ENCODE measurements at regions not wholly inside any gene's neighbourhood (a gene's known extent, or its start where the extent isn't known, plus 50 kb on each side); places are given as distances from the start of the nearest gene placed in this dataset.

- TF ChIP-seq, protein P1, sequence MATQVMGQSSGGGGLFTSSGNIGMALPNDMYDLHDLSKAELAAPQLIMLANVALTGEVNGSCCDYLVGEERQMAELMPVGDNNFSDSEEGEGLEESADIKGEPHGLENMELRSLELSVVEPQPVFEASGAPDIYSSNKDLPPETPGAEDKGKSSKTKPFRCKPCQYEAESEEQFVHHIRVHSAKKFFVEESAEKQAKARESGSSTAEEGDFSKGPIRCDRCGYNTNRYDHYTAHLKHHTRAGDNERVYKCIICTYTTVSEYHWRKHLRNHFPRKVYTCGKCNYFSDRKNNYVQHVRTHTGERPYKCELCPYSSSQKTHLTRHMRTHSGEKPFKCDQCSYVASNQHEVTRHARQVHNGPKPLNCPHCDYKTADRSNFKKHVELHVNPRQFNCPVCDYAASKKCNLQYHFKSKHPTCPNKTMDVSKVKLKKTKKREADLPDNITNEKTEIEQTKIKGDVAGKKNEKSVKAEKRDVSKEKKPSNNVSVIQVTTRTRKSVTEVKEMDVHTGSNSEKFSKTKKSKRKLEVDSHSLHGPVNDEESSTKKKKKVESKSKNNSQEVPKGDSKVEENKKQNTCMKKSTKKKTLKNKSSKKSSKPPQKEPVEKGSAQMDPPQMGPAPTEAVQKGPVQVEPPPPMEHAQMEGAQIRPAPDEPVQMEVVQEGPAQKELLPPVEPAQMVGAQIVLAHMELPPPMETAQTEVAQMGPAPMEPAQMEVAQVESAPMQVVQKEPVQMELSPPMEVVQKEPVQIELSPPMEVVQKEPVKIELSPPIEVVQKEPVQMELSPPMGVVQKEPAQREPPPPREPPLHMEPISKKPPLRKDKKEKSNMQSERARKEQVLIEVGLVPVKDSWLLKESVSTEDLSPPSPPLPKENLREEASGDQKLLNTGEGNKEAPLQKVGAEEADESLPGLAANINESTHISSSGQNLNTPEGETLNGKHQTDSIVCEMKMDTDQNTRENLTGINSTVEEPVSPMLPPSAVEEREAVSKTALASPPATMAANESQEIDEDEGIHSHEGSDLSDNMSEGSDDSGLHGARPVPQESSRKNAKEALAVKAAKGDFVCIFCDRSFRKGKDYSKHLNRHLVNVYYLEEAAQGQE (IDR thresholded peaks at IDR 0.05): no peak
- TF ChIP-seq KDM5A (IDR thresholded peaks at IDR 0.05): no peak
Measured at GRCh38 chr16:77650761-77651160, 71.6 kb upstream of the NUDT7 start (continued).

- FAIRE-seq: no peak
- no peak for DNase-seq (ENCODE audit: low read depth in 1 of 2, low spot score in 1 of 2)
- POLR2A ChIA-PET: no interaction called here
- TF ChIP-seq ZSCAN20 (CRISPR knock-in tag; IDR thresholded peaks at IDR 0.05) (no peak), HEYL (CRISPR knock-in tag; IDR thresholded peaks at IDR 0.05) (no peak), BHLHE40 (IDR thresholded peaks at IDR 0.05; ENCODE audit: low read depth, low read length) (no peak), RNF2 (IDR thresholded peaks at IDR 0.05; ENCODE audit: borderline replicate concordance, low read depth) (no peak), HOXB5 (CRISPR knock-in tag; IDR thresholded peaks at IDR 0.05) (no peak), EHF (CRISPR knock-in tag; IDR thresholded peaks at IDR 0.05) (no peak)
- Histone ChIP-seq H3K9me3 (no peaks in the 10 kb centered on the region), H3K27ac (no peak overlapping the region), H3K4me2 (no peak overlapping the region), H3K4me3 (no peak overlapping the region), H3K4me1 (no peaks in the 10 kb centered on the region)
- WGBS (ENCODE audit: missing lambda C conversion rate): 60% methylated on average over 4 of the region's 4 CpGs
- ATAC-seq: no peak
- CTCF ChIA-PET: interaction anchor here (1.3 to 1.4 kb wide), 2 partner anchors 9 to 68 kb away, joined by 3 to 4 read pairs; no protein-coding TSS in a partner anchor
Measured at GRCh38 chr16:77652399-77652798, 69.9 kb upstream of the NUDT7 start.

- TF ChIP-seq POLR2A (IDR thresholded peaks at IDR 0.05; ENCODE audit: low read length) (no peak), KDM1A (IDR thresholded peaks at IDR 0.05; ENCODE audit: low read depth) (no peak), CEBPB (IDR thresholded peaks at IDR 0.05) (peak in 1 of 2 experiments; percentile 7; a peak in 1 of 4 replicates), NFE2L2 (conservative IDR thresholded peaks at IDR 0.05; ENCODE audit: low read length) (peak; percentile 76), MAFK (IDR thresholded peaks at IDR 0.05; ENCODE audit: partially characterized antibody) (peak; percentile 99), HOXB13 (CRISPR knock-in tag; IDR thresholded peaks at IDR 0.05; ENCODE audit: low read depth) (no peak), HOXB5 (CRISPR knock-in tag; IDR thresholded peaks at IDR 0.05) (no peak)
- FAIRE-seq (no peak), DNase-seq (ENCODE audit: low read depth in 1 of 2, low spot score in 1 of 2) (peak in 1 of 2 experiments; percentile 66), ATAC-seq (peak in 1 of 2 experiments; percentile 60; a peak in 2 of 6 replicates)
- Histone ChIP-seq H3K4me2 (no peak overlapping the region), H3K4me1 (no peaks in the 10 kb centered on the region), H3K9me3 (no peaks in the 10 kb centered on the region), H3K27ac (no peak overlapping the region), H3K4me3 (no peak overlapping the region)
- CTCF ChIA-PET: interaction anchor here (1.6 to 6.7 kb wide), 4 partner anchors 18 to 315 kb away, joined by 3 to 84 read pairs (median 4); no protein-coding TSS in a partner anchor
- POLR2A ChIA-PET: no interaction called here
- 82% methylated on average over 6 of the region's 6 CpGs for WGBS (ENCODE audit: missing lambda C conversion rate)
Measured at GRCh38 chr16:77657016-77657415, 65.3 kb upstream of the NUDT7 start.

DNA sequence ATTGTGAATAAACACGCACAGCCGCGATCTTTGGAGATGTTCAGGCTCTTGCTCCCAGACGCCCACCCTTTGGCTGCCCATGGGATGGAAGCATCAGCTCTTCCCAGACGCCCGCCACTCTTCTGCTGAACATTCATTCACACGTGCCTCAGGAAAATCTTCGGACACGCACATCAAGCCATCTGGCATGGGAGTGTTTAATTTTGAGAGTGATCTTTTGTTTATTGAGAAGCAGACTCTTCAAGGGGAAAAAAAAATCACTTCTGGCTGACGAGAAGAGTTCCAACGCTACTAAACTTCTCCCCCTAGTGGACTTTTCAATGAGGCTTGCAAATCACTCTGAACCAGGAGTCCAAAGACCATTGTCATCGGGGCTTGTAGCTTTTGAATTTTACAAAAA lies 62.0 kb upstream of the NUDT7 start:
- ATAC-seq (peak; percentile 81 to 83; a peak in 5 of 6 replicates), DNase-seq (ENCODE audit: low read depth in 1 of 2, low spot score in 1 of 2) (peak; percentile 33 to 36), FAIRE-seq (no peak)
- CTCF ChIA-PET: interaction anchor here (0.6 to 6.7 kb wide), 24 partner anchors 8 to 446 kb away, joined by 3 to 104 read pairs (median 4); no protein-coding TSS in a partner anchor
- TF ChIP-seq RFX5 (IDR thresholded peaks at IDR 0.05) (no peak), EHMT2 (IDR thresholded peaks at IDR 0.05; ENCODE audit: low read depth) (no peak), CTCF (IDR thresholded peaks at IDR 0.05) (peak; percentile 65), HDAC2 (IDR thresholded peaks at IDR 0.05) (no peak), NPAS2 (CRISPR knock-in tag; IDR thresholded peaks at IDR 0.05; ENCODE audit: borderline replicate concordance) (no peak), RCOR1 (IDR thresholded peaks at IDR 0.05; ENCODE audit: low read depth, low read length) (no peak), HOXA7 (CRISPR knock-in tag; IDR thresholded peaks at IDR 0.05) (no peak), RAD21 (conservative IDR thresholded peaks at IDR 0.05 in 1 of 2, IDR thresholded peaks at IDR 0.05 in 1 of 2) (peak; percentile 67 to 75), SMC3 (IDR thresholded peaks at IDR 0.05) (peak; percentile 73), HOXB13 (CRISPR knock-in tag; IDR thresholded peaks at IDR 0.05; ENCODE audit: low read depth) (no peak)
- WGBS (ENCODE audit: missing lambda C conversion rate): 16% methylated on average over 12 of the region's 12 CpGs
- Histone ChIP-seq H3K4me1 (no peaks in the 10 kb centered on the region), H3K9me3 (0 out of 3 replicates have a peak, but pooled peaks cover 5% of the 10 kb centered on the region), H3K4me2 (peak overlapping the region; percentile 64), H3K4me3 (no peak overlapping the region), H3K27ac (no peak overlapping the region)
- POLR2A ChIA-PET: interaction anchor here (0.5 kb wide), 1 partner anchor 30 kb away, joined by 3 read pairs; no protein-coding TSS in a partner anchor
